OCI-LY3 (cell line): ENCODE measurements at regions not wholly inside any gene's neighbourhood (a gene's known extent, or its start where the extent isn't known, plus 50 kb on each side); places are given as distances from the start of the nearest gene placed in this dataset.
A peak's percentile ranks its signal among the peaks of the same experiment; 100 is the strongest.

Experiments used
- H2AFZ ChIP-seq: fragments of 200-600, 300-600 bp; shearing (Covaris generic); 2 replicates; pipeline ENCODE4 v1.6.0; 2014; ENCODE audit warnings: antibody characterized with exemption, low read depth, low read length
- H3K27ac ChIP-seq: fragments of 200-600, 300-600 bp; sonication (generic); 2 replicates; pipeline ENCODE4 v1.5.1; 2014; ENCODE audit warnings: mild to moderate bottlenecking, low read length, moderate library complexity, mixed read lengths
- H3K27me3 ChIP-seq: fragments of 200-600, 300-600 bp; sonication (generic); 2 replicates; pipeline ENCODE4 v1.6.1; 2014; ENCODE audit warnings: low read depth, low read length, mixed read lengths
- H3K36me3 ChIP-seq: fragments of 200-600, 300-600 bp; sonication (generic); replicated peaks from 2 replicates; pipeline ENCODE3; 2014; ENCODE audit warnings: low read depth, low read length, mixed read lengths
- H3K4me1 ChIP-seq: fragments of 300-600, 200-600 bp; sonication (generic); 2 replicates; pipeline ENCODE4 v1.6.1; 2014; ENCODE audit warnings: low read length, mixed read lengths
- H3K4me2 ChIP-seq: fragments of 200-600, 300-600 bp; sonication (generic); 2 replicates; pipeline ENCODE4 v1.6.1; 2014; ENCODE audit warnings: low read length, mixed read lengths
- H3K4me3 ChIP-seq: fragments of 300-600, 200-600 bp; sonication (generic); 2 replicates; pipeline ENCODE4 v1.5.1; 2014; ENCODE audit warnings: antibody characterized with exemption, mild to moderate bottlenecking, low read length, moderate library complexity
- H3K79me2 ChIP-seq: fragments of 300-600, 200-600 bp; shearing (Covaris generic); 2 replicates; pipeline ENCODE4 v1.6.1; 2014; ENCODE audit warnings: mild to moderate bottlenecking, low read length, mixed read lengths
- H3K9ac ChIP-seq: fragments of 300-600, 200-600 bp; shearing (Covaris generic); 2 replicates; pipeline ENCODE4 v1.6.0; 2014; ENCODE audit warnings: mild to moderate bottlenecking, low read length, moderate library complexity
- H3K9me3 ChIP-seq: fragments of 200-600, 300-600 bp; shearing (Covaris generic); 2 replicates; pipeline ENCODE4 v1.6.1; 2014; ENCODE audit warnings: low read length, mixed read lengths; ENCODE audit not compliant: insufficient read depth
- H4K20me1 ChIP-seq: fragments of 200-600, 300-600 bp; sonication (generic); 2 replicates; pipeline ENCODE4 v1.6.1; 2016; ENCODE audit warnings: low read length, mixed read lengths; ENCODE audit not compliant: insufficient read depth
- EZH2phosphoT487 ChIP-seq: fragments of 200-600 bp; shearing (Covaris generic); IDR thresholded peaks from 2 replicates; pipeline ENCODE4 v1.6.1; 2018; ENCODE audit warnings: antibody characterized with exemption, mixed run types, low read depth
- TF ChIP-seq, protein P1 (sequence below): fragments of 200-600, 300-600 bp; sonication (generic); IDR thresholded peaks from 2 replicates; pipeline ENCODE4 v1.5.1; 2014; ENCODE audit warnings: antibody characterized with exemption, low read length, low read depth

DNA sequence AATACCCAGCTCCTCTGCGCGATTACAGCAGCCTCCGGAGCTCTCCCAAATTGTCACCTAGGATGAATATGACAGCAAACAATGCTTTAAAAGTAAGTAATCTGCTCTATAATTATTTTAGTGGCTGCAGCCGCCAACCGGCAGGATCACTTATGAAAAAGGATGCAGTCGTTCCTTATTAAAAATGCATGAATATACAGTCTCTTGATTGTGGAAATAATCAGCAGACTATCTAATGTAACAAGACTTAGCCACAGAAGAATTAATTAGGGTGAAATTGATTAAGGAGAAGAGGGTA is 50.6 kb upstream of the CALM2 start:
- TF ChIP-seq, protein P1, sequence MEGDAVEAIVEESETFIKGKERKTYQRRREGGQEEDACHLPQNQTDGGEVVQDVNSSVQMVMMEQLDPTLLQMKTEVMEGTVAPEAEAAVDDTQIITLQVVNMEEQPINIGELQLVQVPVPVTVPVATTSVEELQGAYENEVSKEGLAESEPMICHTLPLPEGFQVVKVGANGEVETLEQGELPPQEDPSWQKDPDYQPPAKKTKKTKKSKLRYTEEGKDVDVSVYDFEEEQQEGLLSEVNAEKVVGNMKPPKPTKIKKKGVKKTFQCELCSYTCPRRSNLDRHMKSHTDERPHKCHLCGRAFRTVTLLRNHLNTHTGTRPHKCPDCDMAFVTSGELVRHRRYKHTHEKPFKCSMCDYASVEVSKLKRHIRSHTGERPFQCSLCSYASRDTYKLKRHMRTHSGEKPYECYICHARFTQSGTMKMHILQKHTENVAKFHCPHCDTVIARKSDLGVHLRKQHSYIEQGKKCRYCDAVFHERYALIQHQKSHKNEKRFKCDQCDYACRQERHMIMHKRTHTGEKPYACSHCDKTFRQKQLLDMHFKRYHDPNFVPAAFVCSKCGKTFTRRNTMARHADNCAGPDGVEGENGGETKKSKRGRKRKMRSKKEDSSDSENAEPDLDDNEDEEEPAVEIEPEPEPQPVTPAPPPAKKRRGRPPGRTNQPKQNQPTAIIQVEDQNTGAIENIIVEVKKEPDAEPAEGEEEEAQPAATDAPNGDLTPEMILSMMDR: no peak
- TF ChIP-seq EZH2phosphoT487: no peak
- Histone ChIP-seq H3K4me2 (no peak overlapping the region), H3K9ac (no peak overlapping the region), H3K4me3 (no peak overlapping the region), H3K9me3 (no peaks in the 10 kb centered on the region), H3K27ac (no peak overlapping the region), H3K27me3 (0 out of 2 replicates have a peak, but pooled peaks cover 3% of the 10 kb centered on the region), H3K79me2 (no peaks in the 10 kb centered on the region), H2AFZ (no peak overlapping the region), H4K20me1 (no peaks in the 10 kb centered on the region), H3K4me1 (peaks cover 9% of the 10 kb centered on the region), H3K36me3 (no peaks in the 10 kb centered on the region)

GRCh38 chr2:47226132-47226922 is 50.0 kb upstream of the CALM2 start:
- TF ChIP-seq, protein P1: no peak
- no peak for TF ChIP-seq EZH2phosphoT487
- H3K4me1 ChIP-seq: peaks cover 9% of the 10 kb centered on the region
- no peak overlapping the region for H3K4me3 ChIP-seq
- no peaks in the 10 kb centered on the region for H3K9me3 ChIP-seq
- no peak overlapping the region for H3K27ac ChIP-seq
- peak overlapping the region; percentile 24; the same call in 1 of the 2 replicates for H3K4me2 ChIP-seq
- peak overlapping the region; percentile 78; the same call in 1 of the 2 replicates for H2AFZ ChIP-seq
- H3K27me3 ChIP-seq: 0 out of 2 replicates have a peak, but pooled peaks cover 3% of the 10 kb centered on the region
- no peak overlapping the region for H3K9ac ChIP-seq
- H4K20me1 ChIP-seq: no peaks in the 10 kb centered on the region
- H3K79me2 ChIP-seq: no peaks in the 10 kb centered on the region
- no peaks in the 10 kb centered on the region for H3K36me3 ChIP-seq
